ENCODE measurements at regions not wholly inside any gene's neighbourhood (a gene's known extent, or its start where the extent isn't known, plus 50 kb on each side); places are given as distances from the start of the nearest gene placed in this dataset.

GRCh38 chr3:23700616-23701015 lies 105.1 kb upstream of the UBE2E1 start:
- TF ChIP-seq, protein P1, sequence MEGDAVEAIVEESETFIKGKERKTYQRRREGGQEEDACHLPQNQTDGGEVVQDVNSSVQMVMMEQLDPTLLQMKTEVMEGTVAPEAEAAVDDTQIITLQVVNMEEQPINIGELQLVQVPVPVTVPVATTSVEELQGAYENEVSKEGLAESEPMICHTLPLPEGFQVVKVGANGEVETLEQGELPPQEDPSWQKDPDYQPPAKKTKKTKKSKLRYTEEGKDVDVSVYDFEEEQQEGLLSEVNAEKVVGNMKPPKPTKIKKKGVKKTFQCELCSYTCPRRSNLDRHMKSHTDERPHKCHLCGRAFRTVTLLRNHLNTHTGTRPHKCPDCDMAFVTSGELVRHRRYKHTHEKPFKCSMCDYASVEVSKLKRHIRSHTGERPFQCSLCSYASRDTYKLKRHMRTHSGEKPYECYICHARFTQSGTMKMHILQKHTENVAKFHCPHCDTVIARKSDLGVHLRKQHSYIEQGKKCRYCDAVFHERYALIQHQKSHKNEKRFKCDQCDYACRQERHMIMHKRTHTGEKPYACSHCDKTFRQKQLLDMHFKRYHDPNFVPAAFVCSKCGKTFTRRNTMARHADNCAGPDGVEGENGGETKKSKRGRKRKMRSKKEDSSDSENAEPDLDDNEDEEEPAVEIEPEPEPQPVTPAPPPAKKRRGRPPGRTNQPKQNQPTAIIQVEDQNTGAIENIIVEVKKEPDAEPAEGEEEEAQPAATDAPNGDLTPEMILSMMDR (IDR thresholded peaks at IDR 0.05; ENCODE audit: low read depth, low read length, missing input control): no peak
- TF ChIP-seq YY1 (IDR thresholded peaks at IDR 0.05) (no peak), RAD21 (IDR thresholded peaks at IDR 0.05) (no peak), SP1 (IDR thresholded peaks at IDR 0.05) (no peak), RXRA (IDR thresholded peaks at IDR 0.05) (no peak), GABPA (IDR thresholded peaks at IDR 0.05 in 1 of 2, conservative IDR thresholded peaks at IDR 0.05 in 1 of 2) (no peak)
- TF ChIP-seq, protein P2, sequence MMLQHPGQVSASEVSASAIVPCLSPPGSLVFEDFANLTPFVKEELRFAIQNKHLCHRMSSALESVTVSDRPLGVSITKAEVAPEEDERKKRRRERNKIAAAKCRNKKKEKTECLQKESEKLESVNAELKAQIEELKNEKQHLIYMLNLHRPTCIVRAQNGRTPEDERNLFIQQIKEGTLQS (IDR thresholded peaks at IDR 0.05): no peak

Data from liver (tissue), 3 donors.